IMR-90 (cell line): ENCODE measurements at regions not wholly inside any gene's neighbourhood (a gene's known extent, or its start where the extent isn't known, plus 50 kb on each side); places are given as distances from the start of the nearest gene placed in this dataset.

ENCODE experiments used
- ATAC-seq: fragments of 200-7000 bp; cut with Tn5 transposase; 2 replicates; pipeline ENCODE4 v1.9.1; 2020; ENCODE audit warnings: low read depth, mild to moderate bottlenecking, moderate library complexity
- BruUV-seq: library from RNA; stranded (reverse); fragments of 400-500 nt; replicated peaks from 2 replicates; lab custom pipeline; 2021; lab: Mats Ljungman, UMichigan
- CTCF ChIA-PET: fragments of 300-600 bp; formaldehyde crosslinking; extraction: SDS; loops from one replicate; lab custom pipeline; 2021; ENCODE audit warnings: antibody characterized with exemption; lab: Yijun Ruan, JAX
- POLR2A ChIA-PET: fragments of 300-600 bp; sonication (Branson Sonifier 250); formaldehyde crosslinking; loops from one replicate; lab custom pipeline; 2022; ENCODE audit warnings: antibody characterized with exemption; ENCODE audit not compliant: unreplicated experiment; lab: Charles Lee
- DNase-seq: peaks from one replicate; pipeline ENCODE4 v3.0.0; 2013
- H2AFZ ChIP-seq: replicated peaks from 2 replicates; pipeline ENCODE3; 2013; ENCODE audit warnings: low read length, mild to moderate bottlenecking; ENCODE audit not compliant: poor library complexity
- H2AK5ac ChIP-seq: 2 replicates; pipeline ENCODE4 v1.6.1; 2013; ENCODE audit warnings: low read depth, low read length, inconsistent platforms
- H2AK9ac ChIP-seq: replicated peaks from 2 replicates; pipeline ENCODE3; 2013; ENCODE audit warnings: mild to moderate bottlenecking, low read depth, low read length, moderate library complexity; ENCODE audit not compliant: poor library complexity
- H2BK120ac ChIP-seq: 2 replicates; pipeline ENCODE4 v1.6.1; 2013; ENCODE audit warnings: low read depth, low read length, inconsistent platforms
- H2BK15ac ChIP-seq: 3 replicates; pipeline ENCODE4 v1.6.1; 2013; ENCODE audit warnings: low read depth, low read length, inconsistent platforms
- H2BK20ac ChIP-seq: 2 replicates; pipeline ENCODE4 v1.6.1; 2013; ENCODE audit warnings: low read depth, mild to moderate bottlenecking, inconsistent platforms, low read length, moderate library complexity
- H2BK5ac ChIP-seq: 2 replicates; pipeline ENCODE4 v1.6.1; 2013; ENCODE audit warnings: mild to moderate bottlenecking, low read depth, low read length, inconsistent platforms; ENCODE audit not compliant: poor library complexity, severe bottlenecking
- H3K14ac ChIP-seq: replicated peaks from 2 replicates; pipeline ENCODE4 v1.6.1; 2013; ENCODE audit warnings: low read depth, low read length, inconsistent platforms
- H3K18ac ChIP-seq: 2 replicates; pipeline ENCODE4 v1.6.1; 2013; ENCODE audit warnings: low read depth, low read length, control low read depth
- H3K23ac ChIP-seq: 2 replicates; pipeline ENCODE4 v1.6.1; 2013; ENCODE audit warnings: low read depth, low read length, inconsistent platforms
- H3K27ac ChIP-seq: 2 replicates; pipeline ENCODE4 v1.5.1; 2013; ENCODE audit warnings: mild to moderate bottlenecking, control low read depth, low read length; ENCODE audit not compliant: insufficient read depth
- H3K27me3 ChIP-seq: 2 replicates; pipeline ENCODE4 v1.6.1; 2013; ENCODE audit warnings: low read length; ENCODE audit not compliant: control insufficient read depth, insufficient read depth
- H3K36me3 ChIP-seq: 2 replicates; pipeline ENCODE4 v1.6.1; 2013; ENCODE audit warnings: low read length, mixed read lengths; ENCODE audit not compliant: control insufficient read depth, insufficient read depth
- H3K4ac ChIP-seq: 2 replicates; pipeline ENCODE4 v1.6.1; 2013; ENCODE audit warnings: low read depth, low read length, inconsistent platforms
- H3K4me1 ChIP-seq: 2 replicates; pipeline ENCODE4 v1.6.1; 2013; ENCODE audit warnings: low read length, mixed read lengths; ENCODE audit not compliant: control insufficient read depth, insufficient read depth
- H3K4me2 ChIP-seq: 2 replicates; pipeline ENCODE4 v1.6.1; 2013; ENCODE audit warnings: low read depth, mild to moderate bottlenecking, control low read depth, low read length, moderate library complexity
- H3K4me3 ChIP-seq: 2 replicates; pipeline ENCODE4 v1.5.1; 2013; ENCODE audit warnings: low read depth, mild to moderate bottlenecking, control low read depth, low read length, moderate library complexity; ENCODE audit not compliant: insufficient read depth
- H3K56ac ChIP-seq: 2 replicates; pipeline ENCODE4 v1.6.1; 2013; ENCODE audit warnings: low read length, inconsistent platforms; ENCODE audit not compliant: insufficient read depth; ENCODE audit errors: extremely low read depth
- H3K79me1 ChIP-seq, 2 experiments: 2 replicates each; pipeline ENCODE4 v1.6.1; 2013; ENCODE audit warnings: low read length in 2 of 2, inconsistent platforms in 1 of 2, low read depth in 1 of 2
- H3K9ac ChIP-seq: 2 replicates; pipeline ENCODE4 v1.6.1; 2013; ENCODE audit warnings: low read depth, low read length, control low read depth
- H3K9me1 ChIP-seq: 2 replicates; pipeline ENCODE4 v1.6.1; 2013; ENCODE audit warnings: low read length, inconsistent platforms; ENCODE audit not compliant: insufficient read depth
- H3K9me3 ChIP-seq: 2 replicates; pipeline ENCODE4 v1.6.1; 2013; ENCODE audit warnings: low read length; ENCODE audit not compliant: control insufficient read depth, insufficient read depth
- H4K20me1 ChIP-seq: 2 replicates; pipeline ENCODE4 v1.6.1; 2013; ENCODE audit warnings: low read length, inconsistent platforms; ENCODE audit not compliant: insufficient read depth
- H4K5ac ChIP-seq: 2 replicates; pipeline ENCODE4 v1.6.1; 2013; ENCODE audit warnings: mild to moderate bottlenecking, low read depth, low read length, control low read depth
- H4K8ac ChIP-seq, 2 experiments: 2 replicates each; pipeline ENCODE4 v1.6.1; 2013; ENCODE audit warnings: low read depth in 2 of 2, low read length in 2 of 2, control low read depth in 1 of 2, inconsistent platforms in 1 of 2
- H4K91ac ChIP-seq: 2 replicates; pipeline ENCODE4 v1.6.1; 2013; ENCODE audit warnings: low read depth, low read length, inconsistent platforms; ENCODE audit not compliant: insufficient read depth
- MAZ ChIP-seq: IDR thresholded peaks from 2 replicates; pipeline ENCODE4 v1.6.1; 2012; ENCODE audit warnings: low read depth, mild to moderate bottlenecking, low read length, improper control_type of control experiment, moderate library complexity, borderline replicate concordance
- WGBS, 2 experiments: methylation state at CpG; one replicate each; pipeline versions ENCODE4 v1.1.5 to v1.1.7; 2013; ENCODE audit warnings: missing lambda C conversion rate in 2 of 2; ENCODE audit not compliant: insufficient read length in 1 of 2; ENCODE audit errors: extremely low coverage in 2 of 2; 5-methylcytosine and 5-hydroxymethylcytosine counted together
- dilution Hi-C: fragments of 300-500 bp; cut with HindIII; formaldehyde crosslinking; loops from one replicate; pipeline ENCODE4 v1.14.3; 2018; ENCODE audit warnings: low sequenced_read_pairs; ENCODE audit not compliant: unreplicated experiment
- in situ Hi-C: fragments of 300-500 bp; cut with MboI; formaldehyde crosslinking; loops from 3 replicates; pipeline ENCODE4 v1.14.3; 2019; ENCODE audit warnings: low sequenced_read_pairs, inconsistent platforms, mixed read lengths
- intact Hi-C: fragments of 100-400 bp; cut with micrococcal nuclease; formaldehyde crosslinking; loops from 2 replicates; pipeline ENCODE4 v1.10.0; 2022

DNA sequence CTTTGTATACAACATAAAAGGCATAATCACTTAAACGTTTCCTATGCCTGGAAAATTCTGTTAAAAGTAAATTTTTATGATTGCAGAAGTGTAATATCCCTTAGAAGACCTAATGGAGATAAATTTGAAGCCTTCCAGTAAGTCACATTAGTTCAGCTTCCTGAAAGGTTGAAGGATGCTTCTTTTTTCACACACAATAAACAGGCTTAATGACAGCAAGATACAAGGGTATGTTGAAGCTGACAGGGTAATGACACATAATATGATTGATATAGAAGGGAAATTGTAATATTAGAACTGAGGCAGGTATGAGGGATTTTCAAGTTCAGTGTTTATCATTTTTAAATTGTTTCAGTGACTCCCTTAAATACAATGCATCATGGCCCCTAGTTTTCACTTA lies 161.8 kb upstream of the NAALADL2 start:
- no peak overlapping the region for H3K4ac ChIP-seq
- H4K5ac ChIP-seq = no peak overlapping the region
- no peak overlapping the region for H2AK9ac ChIP-seq
- H3K9ac ChIP-seq = no peak overlapping the region
- intact Hi-C loops = no loop called here
- no peak overlapping the region for H3K27ac ChIP-seq
- ChIA-PET CTCF (interaction anchor here (0.7 kb wide), 1 partner anchor 639 kb away, joined by 3 read pairs; no protein-coding TSS in a partner anchor), POLR2A (no interaction called here)
- no peak for TF ChIP-seq MAZ
- BruUV-seq = no TSS peak
- ATAC-seq (no peak), DNase-seq (no peak)
- H3K23ac ChIP-seq = no peak overlapping the region
- in situ Hi-C loops = no loop called here
- no peak overlapping the region for H2BK15ac ChIP-seq
- no peak overlapping the region for H4K8ac ChIP-seq
- H3K36me3 ChIP-seq = no peaks in the 10 kb centered on the region
- no peak overlapping the region for H4K91ac ChIP-seq
- H3K4me2 ChIP-seq = no peak overlapping the region
- H2AK5ac ChIP-seq = no peak overlapping the region
- no peaks in the 10 kb centered on the region for H3K79me1 ChIP-seq
- no peak overlapping the region for H3K14ac ChIP-seq
- WGBS, 2 experiments = no CpG with 5 or more reads among the region's 1 CpG
- no peak overlapping the region for H2BK120ac ChIP-seq
- no peak overlapping the region for H2BK5ac ChIP-seq
- H3K18ac ChIP-seq = no peak overlapping the region
- no peak overlapping the region for H3K56ac ChIP-seq
- H4K20me1 ChIP-seq = no peaks in the 10 kb centered on the region
- H3K9me1 ChIP-seq = no peaks in the 10 kb centered on the region
- H2BK20ac ChIP-seq = no peak overlapping the region
- H2AFZ ChIP-seq = no peak overlapping the region
- no peak overlapping the region for H3K4me3 ChIP-seq
- dilution Hi-C loops = no loop called here
- H3K27me3 ChIP-seq = no peaks in the 10 kb centered on the region
- no peaks in the 10 kb centered on the region for H3K4me1 ChIP-seq
- no peaks in the 10 kb centered on the region for H3K9me3 ChIP-seq
